ENCODE measurements at regions not wholly inside any gene's neighbourhood (a gene's known extent, or its start where the extent isn't known, plus 50 kb on each side); places are given as distances from the start of the nearest gene placed in this dataset.

DNA sequence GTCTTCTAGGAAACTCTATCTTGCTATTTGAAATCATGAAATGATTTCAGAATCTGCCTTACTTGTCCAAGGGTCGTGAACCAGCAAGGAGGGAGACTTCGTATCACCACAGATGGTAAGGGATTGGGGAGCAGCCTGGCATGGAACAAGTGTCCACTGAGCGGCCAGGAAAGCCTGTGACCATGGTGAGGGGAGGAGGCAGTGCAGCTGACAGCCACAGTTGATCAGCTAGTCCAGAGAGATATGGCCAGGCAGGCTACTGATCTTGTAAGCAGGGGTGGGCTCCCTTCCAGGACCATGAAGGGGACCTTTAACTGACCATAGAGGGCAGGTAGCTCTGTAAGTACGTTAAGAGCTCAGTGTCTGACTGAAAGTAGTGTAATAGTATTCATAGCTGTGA, 96.8 kb upstream of the TENT5A start:
- H3K27me3 ChIP-seq = no peaks in the 10 kb centered on the region
- intact Hi-C loops (cut with DNase I) = no loop called here
- H3K36me3 ChIP-seq (replicated peaks in 1 of 2; ENCODE audit: insufficient read depth in 1 of 2, low read depth in 2 of 2) = no peaks in the 10 kb centered on the region
- no peak overlapping the region for H3K27ac ChIP-seq
- H3K4me3 ChIP-seq = no peak overlapping the region
- DNase-seq (no peak), ATAC-seq (no peak)
- TF ChIP-seq, protein P1, sequence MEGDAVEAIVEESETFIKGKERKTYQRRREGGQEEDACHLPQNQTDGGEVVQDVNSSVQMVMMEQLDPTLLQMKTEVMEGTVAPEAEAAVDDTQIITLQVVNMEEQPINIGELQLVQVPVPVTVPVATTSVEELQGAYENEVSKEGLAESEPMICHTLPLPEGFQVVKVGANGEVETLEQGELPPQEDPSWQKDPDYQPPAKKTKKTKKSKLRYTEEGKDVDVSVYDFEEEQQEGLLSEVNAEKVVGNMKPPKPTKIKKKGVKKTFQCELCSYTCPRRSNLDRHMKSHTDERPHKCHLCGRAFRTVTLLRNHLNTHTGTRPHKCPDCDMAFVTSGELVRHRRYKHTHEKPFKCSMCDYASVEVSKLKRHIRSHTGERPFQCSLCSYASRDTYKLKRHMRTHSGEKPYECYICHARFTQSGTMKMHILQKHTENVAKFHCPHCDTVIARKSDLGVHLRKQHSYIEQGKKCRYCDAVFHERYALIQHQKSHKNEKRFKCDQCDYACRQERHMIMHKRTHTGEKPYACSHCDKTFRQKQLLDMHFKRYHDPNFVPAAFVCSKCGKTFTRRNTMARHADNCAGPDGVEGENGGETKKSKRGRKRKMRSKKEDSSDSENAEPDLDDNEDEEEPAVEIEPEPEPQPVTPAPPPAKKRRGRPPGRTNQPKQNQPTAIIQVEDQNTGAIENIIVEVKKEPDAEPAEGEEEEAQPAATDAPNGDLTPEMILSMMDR (IDR thresholded peaks at IDR 0.05) = no peak
- no peak for TF ChIP-seq POLR2A (IDR thresholded peaks at IDR 0.05)
- no peaks in the 10 kb centered on the region for H3K9me3 ChIP-seq
- 57 to 62% methylated on average over 4 of the region's 4 CpGs for WGBS, 2 donors
- no peaks in the 10 kb centered on the region for H3K4me1 ChIP-seq

DNA sequence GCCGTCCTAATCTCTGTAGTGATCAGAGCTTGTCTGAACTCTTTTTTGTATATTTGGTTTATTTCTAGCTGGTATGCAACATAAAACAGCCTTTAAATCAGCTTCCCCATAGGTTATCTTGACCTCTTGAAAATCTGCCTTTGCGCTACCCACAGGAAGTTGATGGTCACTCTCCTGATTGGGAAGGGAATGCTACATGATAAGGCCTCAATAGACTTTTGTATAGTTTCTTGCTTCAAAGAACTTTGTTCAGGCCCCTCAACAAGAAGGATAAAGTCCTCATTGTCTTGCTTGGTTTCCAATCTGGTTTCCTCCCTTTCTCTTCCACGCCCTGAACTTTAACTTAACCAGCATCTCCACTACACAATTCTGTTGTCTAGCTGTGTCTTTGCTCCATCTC, 95.4 kb upstream of the TENT5A start:
- intact Hi-C loops (cut with DNase I) = no loop called here
- Histone ChIP-seq H3K36me3 (replicated peaks in 1 of 2; ENCODE audit: insufficient read depth in 1 of 2, low read depth in 2 of 2) (no peaks in the 10 kb centered on the region), H3K9me3 (no peaks in the 10 kb centered on the region), H3K4me1 (no peaks in the 10 kb centered on the region), H3K27ac (no peak overlapping the region), H3K27me3 (no peaks in the 10 kb centered on the region), H3K4me3 (no peak overlapping the region)
- ATAC-seq (no peak), DNase-seq (no peak)
- no peak for TF ChIP-seq POLR2A (IDR thresholded peaks at IDR 0.05)
- TF ChIP-seq, protein P1 (IDR thresholded peaks at IDR 0.05) = no peak
- 71 to 75% methylated on average over 3 of the region's 3 CpGs for WGBS, 2 donors

DNA sequence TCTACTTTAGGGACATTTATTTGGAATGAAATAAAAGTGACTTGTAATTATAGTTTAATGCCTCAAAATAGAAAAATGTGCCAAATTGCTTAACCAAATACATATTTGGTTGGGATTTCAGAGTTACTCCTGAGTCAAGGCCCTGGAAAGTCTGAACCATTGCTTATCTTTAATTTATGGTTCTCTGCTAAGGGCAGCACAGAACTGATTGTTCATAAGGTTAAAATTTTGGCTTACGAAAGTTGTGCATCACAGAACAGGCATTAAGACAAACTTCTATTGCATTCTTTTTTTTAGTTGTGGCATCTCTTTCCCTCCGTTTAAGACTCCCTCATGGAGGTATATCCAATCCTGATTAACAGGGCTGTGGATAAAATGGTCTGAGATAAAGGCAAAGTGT, 92.2 kb upstream of the TENT5A start:
- Histone ChIP-seq H3K4me3 (no peak overlapping the region), H3K4me1 (no peaks in the 10 kb centered on the region), H3K9me3 (no peaks in the 10 kb centered on the region), H3K27me3 (no peaks in the 10 kb centered on the region), H3K27ac (no peak overlapping the region), H3K36me3 (replicated peaks in 1 of 2; ENCODE audit: insufficient read depth in 1 of 2, low read depth in 2 of 2) (no peaks in the 10 kb centered on the region)
- DNase-seq (no peak), ATAC-seq (no peak)
- no peak for TF ChIP-seq POLR2A (IDR thresholded peaks at IDR 0.05)
- TF ChIP-seq, protein P1 (IDR thresholded peaks at IDR 0.05) = no peak
- intact Hi-C loops (cut with DNase I) = no loop called here
- 82 to 85% methylated on average over 2 of the region's 2 CpGs for WGBS, 2 donors

DNA sequence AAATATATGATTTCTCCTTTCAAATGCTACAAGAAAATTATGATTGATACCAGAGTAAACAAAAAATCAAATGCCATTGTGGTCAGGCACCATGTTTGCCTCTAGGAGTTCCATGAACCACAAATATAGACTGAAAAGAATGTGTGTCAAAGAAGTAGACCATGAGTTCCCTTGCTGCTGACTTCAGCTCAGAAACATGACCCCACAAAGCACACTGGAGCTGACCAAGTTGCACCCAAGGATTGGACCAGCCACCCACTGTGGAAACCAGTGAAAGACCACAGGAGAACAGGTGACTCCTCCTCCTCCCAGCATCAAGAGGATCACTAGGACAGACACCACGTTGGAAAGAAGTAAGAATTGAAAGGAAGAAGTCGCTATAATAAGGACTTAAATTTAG, 90.8 kb upstream of the TENT5A start:
- Histone ChIP-seq H3K9me3 (no peaks in the 10 kb centered on the region), H3K4me3 (no peak overlapping the region), H3K27me3 (no peaks in the 10 kb centered on the region), H3K27ac (no peak overlapping the region), H3K4me1 (peaks cover 4% of the 10 kb centered on the region), H3K36me3 (replicated peaks in 1 of 2; ENCODE audit: insufficient read depth in 1 of 2, low read depth in 2 of 2) (no peaks in the 10 kb centered on the region)
- TF ChIP-seq, protein P1 (IDR thresholded peaks at IDR 0.05) = no peak
- TF ChIP-seq POLR2A (IDR thresholded peaks at IDR 0.05) = no peak
- WGBS, 2 donors = 33 to 36% methylated on average over 2 of the region's 2 CpGs
- DNase-seq (no peak), ATAC-seq (no peak)
- intact Hi-C loops (cut with DNase I) = no loop called here

DNA sequence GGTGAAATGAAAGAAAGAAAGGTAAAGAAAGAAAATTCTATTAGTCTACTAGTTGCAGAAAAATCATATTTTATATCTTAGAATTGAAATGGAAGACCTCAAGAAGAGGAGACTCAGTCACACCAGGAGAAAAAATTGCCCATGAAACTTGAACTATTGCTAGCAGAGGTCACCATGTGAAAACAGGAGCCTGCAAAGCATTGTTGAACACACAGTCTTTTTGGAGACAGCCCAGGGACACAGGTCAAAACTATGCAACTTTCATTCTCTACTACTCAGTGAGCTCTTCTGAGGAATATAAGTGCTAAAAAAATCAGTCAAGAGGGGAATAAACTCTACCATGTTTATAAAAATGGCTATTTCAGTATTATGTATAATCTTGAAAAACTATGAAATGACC, 89.8 kb upstream of the TENT5A start:
- Histone ChIP-seq H3K36me3 (replicated peaks in 1 of 2; ENCODE audit: insufficient read depth in 1 of 2, low read depth in 2 of 2) (no peaks in the 10 kb centered on the region), H3K4me1 (peaks cover 4% of the 10 kb centered on the region), H3K4me3 (no peak overlapping the region), H3K9me3 (no peaks in the 10 kb centered on the region), H3K27me3 (no peaks in the 10 kb centered on the region), H3K27ac (no peak overlapping the region)
- no peak for DNase-seq
- no peak for ATAC-seq
- TF ChIP-seq POLR2A (IDR thresholded peaks at IDR 0.05) = no peak
- TF ChIP-seq, protein P1 (IDR thresholded peaks at IDR 0.05) = no peak
- intact Hi-C loops (cut with DNase I) = no loop called here
